GM18502 (cell line): ENCODE measurements at regions not wholly inside any gene's neighbourhood (a gene's known extent, or its start where the extent isn't known, plus 50 kb on each side); places are given as distances from the start of the nearest gene placed in this dataset.
"Not testable (repeated sequence)": the region's sequence is repeated elsewhere in the genome, so short reads cannot be mapped to it uniquely, and the experiment has no call there.

ENCODE experiments used
- ATAC-seq: cut with Tn5 transposase; IDR thresholded peaks from one replicate; pipeline ENCODE4 v1.9.1; 2021; ENCODE audit warnings: mild to moderate bottlenecking; ENCODE audit not compliant: unreplicated experiment, poor library complexity

DNA sequence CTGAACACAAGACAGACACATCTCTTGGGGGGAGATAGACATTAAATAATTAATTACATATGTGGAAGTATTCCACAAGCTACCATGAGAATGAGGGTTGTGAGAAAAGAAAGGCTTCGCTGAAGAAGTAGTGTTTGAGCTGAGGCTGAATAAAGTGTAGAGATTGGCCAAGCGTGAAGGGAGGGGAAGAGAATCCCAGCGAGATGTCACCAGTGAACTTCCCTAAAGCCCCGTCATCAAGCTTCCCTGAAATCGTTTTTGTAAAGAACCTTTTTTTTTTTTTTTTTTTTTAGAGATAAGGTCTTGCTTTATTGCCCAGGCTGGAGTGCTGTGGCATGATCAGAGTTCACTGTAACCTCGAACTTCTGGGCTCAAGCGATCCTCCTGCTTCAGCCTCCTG is 235.2 kb downstream of the KCNRG start:
- ATAC-seq: no peak

DNA sequence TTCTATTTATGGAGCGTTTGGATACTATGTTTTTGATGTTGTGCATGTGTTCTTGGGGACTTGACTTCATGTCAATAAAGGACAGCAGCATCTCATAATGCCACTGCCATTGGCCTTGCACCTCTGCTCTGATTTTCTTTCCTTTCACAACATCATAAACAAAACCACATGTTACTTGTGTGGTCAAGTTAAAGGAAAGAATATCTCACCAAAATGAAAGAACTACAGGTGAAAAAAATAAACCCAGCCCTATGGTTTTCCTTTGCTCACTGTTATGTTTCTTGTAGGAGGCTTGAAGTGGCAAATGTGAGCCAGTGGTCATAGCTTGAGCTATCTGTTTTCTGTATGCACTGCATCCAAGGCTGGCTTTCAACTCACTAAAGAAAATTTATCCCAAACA is 240.4 kb downstream of the KCNRG start:
- peak; percentile 40 for ATAC-seq

DNA sequence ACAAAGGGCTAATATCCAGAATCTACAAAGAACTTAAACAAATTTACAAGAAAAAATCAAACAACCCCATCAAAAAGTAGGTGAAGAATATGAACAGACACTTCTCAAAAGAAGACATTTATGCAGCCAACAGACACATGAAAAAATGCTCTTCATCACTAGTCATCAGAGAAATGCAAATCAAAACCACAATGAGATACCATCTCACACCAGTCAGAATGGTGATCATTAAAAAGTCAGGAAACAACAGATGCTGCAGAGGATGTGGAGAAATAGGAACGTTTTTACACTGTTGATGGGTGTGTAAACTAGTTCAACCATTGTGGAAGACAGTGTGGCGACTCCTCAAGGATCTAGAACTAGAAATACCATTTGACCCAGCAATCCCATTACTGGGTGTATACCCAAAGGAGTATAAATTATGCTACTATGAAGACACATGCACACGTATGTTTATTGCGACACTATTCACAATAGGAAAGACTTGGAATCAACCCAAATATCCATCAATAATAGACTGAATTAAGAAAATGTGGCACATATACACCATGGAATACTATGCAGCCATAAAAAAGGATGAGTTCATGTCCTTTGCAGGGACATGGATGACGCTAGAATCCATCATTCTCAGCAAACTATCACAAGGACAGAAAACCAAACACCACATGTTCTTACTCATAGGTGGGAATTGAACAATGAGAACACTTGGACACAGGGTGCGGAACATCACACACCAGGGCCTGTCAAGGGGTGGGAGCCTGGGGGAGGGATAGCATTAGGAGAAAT is 241.5 kb downstream of the KCNRG start:
- not testable (repeated sequence) for ATAC-seq

DNA sequence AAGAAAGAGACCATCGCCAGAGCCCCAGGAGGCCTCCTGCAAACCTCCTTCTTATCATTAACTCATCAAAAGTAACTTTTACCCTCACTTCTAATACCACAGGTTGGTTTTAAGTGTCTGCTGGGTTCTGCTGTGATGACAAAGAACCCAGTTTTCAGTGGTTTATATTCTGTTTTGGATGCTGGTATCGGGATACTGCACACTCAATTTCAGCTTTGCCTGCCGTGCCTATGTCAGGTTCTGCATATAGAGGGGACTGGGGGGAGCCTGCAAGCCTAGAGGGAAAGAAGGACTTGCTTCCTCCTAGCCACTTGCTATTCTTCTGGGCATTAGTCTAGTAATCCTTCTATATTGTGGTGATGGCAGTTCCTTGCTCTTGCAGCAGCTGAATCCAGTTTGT is 242.4 kb downstream of the KCNRG start:
- ATAC-seq: no peak

DNA sequence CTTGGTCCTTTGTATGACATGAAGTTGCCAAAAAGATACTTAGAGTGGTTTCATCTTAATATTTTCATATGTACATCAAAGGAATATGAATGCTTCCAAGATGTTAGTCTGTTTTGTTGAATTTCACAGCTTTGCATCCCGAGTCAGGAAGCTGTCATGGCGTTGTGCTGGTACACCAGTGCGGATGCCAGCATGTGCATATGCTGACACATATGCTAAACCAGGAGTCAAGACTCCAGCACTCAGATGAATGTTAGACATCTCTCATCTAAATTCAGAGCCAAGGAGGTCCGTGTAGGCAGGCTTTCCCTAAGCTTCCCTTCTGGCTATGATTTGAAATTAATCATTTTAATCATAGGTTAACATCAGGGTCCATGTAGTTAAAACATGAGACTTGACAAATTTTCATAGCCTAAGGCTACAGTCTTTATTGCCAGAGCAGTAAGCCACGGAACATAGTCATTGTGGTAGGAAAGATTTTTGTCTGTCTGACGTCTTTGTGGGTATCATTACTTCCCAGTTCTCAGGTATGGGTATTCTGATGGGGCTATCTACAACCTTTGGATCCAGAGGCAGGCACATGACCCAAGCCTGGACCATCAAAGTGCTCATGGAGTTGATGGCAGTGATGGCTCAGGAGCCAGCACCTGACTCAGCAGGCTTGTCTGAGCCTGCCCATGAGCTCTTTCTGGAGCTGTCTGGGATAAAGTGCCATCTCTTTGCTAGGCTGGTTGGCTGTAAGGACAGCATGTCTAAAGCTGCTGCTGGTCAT is 246.1 kb downstream of the KCNRG start:
- ATAC-seq: no peak

DNA sequence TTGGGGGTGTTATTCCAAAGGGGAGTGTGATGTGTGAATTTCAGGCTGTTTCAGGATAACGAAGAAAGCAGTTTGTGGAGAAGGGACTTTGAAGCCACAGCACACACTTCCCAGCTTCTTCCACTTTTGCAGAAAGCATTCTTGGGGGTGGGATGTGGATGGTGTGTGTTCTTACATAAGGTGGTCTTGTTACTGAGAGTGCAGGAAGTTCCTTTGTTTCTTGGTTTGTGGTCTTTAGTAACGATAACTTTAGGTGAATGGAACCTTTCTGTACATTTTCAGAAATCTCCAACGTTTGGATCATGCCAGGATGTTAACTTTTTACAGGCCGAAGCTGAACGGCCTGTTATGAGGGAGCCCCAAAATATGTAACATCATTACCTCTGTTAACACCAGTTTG is 251.8 kb downstream of the KCNRG start:
- ATAC-seq: no peak

DNA sequence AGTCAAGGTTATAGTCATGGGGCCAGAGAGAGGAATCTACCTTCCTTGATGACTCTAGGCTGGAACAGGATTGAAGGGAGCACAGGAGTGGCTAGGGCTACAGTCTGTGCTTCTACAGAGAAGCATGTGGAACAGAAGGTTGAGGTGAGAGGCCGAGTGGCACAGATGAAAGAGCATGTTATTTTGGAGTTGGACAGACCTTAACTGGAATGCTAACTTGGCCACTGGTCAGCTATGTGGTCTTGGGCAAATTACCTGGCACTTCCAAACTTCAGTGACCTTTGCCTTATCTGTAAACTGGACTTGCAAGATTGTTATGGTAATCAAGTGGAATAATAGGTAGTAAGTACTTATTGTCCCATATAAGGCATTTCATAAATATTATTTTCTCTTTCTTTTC is 252.7 kb downstream of the KCNRG start:
- ATAC-seq: no peak

DNA sequence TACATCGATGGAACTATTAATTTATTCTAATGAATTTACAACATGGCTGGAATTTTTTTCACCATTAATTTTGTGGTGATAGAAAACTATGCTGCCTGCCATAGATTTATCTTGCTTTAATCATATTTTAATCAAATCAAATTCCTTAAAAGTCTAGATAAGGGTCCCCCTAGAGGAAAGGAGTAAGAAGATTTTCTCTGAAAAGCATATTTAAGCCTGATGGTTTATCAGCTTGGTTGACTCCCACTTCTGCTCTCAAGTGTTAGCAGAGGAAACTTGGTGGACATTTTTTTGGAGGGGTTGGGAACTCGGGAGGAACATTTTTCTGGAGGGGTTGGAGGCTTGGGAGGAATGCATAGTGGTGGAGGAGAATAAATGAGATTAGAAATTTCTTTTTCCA is 253.3 kb downstream of the KCNRG start:
- ATAC-seq: no peak

DNA sequence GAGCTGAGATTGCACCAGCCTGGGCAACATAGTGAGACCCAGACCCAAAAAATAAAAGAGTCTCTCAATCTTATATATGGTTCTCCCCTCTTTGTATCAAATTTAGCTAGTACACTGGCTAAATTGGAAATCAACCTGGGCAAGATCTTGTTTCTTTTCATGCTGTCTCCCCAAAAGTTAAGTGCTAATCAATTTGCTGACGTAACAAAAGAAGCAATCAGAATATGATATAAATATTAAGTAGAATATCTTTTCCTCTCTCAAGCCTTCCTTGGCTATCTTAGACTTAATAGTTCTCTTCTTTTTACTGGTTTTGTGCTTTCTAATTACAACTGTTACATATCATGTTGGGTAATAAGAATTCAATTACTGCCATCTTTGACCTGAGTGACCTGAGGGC is 258.9 kb downstream of the KCNRG start:
- ATAC-seq: no peak

DNA sequence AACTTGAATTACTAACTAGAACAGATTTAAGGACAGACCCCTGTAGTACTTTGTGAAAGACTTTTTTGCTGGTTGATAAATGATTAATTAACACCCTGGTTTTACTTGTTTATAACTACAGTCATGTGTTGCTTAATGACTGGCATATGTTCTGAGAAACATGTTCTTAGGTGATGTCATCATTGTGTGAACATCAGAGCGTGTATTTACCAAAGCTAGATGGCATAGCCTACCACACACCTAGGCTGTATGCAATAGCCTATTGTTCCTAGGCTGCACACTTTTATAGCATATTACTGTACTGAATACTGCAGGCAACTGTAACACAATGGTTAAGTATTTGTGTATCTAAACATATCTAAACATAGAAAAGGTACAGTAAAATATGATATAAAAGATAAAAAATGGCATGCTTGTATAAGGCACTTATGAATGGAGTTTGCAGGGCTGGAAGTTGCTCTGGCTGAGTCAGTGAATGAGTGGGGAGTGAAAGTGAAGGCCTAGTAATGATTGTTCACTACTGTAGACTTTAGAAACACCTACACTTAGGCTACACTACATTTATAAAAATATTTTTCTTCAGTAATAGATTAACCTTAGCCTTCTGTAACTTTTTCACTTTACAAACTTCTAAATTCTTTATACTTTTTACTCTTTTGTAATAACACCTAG is 260.3 kb downstream of the KCNRG start:
- ATAC-seq: no peak

DNA sequence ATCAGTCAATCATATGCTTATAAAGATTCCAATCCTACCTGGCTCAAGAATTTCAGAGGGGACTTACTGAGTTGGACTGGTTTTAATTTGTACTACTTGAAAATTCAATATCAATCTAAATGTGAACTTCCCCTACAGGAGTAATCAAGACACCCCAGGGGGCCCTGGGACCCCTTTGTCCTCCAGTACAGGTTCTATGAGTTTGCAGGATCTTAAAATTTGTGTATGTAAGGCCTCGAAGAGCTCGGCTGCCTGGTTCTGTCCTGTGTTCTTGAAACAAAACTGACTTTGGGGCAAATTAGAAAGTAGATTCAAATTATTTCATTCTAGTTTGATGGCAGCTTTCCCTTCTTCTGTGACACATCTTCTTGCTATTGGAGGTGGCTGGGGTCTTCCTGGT is 261.3 kb downstream of the KCNRG start:
- ATAC-seq: no peak

DNA sequence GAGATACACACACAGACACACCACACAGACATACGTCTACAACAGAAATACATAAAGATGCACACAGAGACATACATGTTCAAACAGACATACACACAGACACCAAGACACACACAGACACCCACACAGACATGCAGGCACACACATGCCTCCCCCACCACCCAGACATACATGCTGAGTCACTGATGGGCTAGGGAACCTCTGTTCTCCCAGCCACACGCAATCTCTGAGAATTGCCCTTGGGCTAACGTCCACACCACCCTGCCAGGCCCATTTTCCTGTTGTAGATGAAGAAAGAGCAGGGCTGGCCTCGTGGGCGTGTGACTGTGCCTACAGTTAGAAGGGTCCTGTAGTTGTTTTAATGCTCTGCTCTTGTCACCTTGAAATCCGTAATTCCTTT is 261.9 kb downstream of the KCNRG start:
- ATAC-seq: no peak

DNA sequence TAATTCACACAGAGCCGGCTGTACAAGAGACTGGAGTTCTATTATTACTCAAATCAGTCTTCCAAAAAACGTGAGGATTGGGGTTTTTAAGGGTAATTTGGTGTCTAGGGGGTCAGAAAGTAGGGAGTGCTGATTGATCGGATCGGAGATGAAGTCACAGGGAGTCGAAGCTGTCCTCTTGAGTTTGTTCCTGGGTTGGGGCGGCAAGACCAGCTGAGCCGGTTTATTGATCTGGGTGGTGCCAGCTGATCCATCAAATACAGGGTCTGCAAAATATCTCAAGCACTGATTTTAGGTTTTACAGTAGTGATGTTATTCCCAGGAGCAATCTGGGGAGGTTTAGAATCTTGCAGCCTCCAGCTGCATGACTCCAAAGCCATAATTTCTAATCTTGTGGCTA is 262.7 kb downstream of the KCNRG start:
- no peak for ATAC-seq

DNA sequence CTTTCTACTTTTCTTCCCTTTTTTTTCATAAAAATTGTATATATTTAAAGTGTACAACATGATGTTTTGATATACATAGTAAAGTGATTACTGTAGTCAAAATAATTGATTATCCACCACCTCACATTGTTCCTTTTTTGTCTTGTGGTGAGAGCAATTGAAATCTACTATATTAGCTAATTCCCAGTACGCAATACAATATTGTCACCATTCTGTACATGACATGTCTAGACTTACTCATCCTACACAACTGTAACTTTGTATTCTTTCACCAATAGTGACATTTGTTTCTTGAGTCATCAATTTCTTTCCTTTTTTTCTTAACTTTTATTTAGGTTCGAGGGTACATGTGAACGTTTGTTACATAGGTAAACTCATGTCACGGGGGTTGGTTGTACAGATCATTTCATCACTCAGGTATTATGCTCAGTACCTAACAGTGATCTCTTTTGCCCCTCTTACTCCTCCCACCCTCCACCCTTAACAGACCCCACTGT is 265.2 kb downstream of the KCNRG start:
- ATAC-seq: no peak

DNA sequence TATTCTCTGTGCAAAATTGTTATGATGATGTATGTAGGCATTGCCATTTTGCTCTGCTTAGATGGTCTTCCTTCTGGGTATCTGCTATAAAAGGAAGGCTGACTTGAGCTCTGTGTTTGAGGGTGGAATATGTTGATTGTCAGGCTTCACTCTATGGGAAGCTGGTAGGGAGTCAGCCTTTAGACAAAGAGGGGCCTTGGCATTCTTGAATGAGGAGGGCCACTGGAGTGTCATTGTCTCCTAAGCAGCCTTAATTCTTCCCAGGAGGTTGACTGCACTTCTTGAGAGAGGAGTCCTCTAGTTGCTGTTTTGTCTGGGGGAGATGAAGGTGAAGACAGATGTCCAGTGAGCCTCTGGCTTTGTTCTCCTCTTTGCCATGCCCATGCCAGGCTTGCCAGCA is 266.8 kb downstream of the KCNRG start:
- ATAC-seq: no peak

DNA sequence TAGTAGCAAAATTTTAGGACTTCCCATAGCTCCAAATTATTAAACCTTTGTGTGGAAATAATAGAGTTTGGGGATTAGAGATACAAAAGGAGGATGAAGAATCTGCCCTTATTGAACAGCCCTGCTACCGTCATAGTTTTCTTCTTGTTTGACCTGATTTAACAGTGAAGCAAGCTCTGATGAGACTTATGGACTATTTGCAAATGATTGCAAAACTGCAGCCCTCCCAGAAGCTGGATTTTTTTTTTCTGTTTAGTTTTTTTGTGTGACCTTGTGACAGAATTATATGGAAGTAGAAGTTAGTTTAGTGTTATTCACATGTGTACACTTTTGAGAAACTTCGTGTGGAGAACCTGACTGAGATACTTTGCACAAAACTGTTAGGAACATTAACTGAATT is 267.8 kb downstream of the KCNRG start:
- ATAC-seq: no peak

DNA sequence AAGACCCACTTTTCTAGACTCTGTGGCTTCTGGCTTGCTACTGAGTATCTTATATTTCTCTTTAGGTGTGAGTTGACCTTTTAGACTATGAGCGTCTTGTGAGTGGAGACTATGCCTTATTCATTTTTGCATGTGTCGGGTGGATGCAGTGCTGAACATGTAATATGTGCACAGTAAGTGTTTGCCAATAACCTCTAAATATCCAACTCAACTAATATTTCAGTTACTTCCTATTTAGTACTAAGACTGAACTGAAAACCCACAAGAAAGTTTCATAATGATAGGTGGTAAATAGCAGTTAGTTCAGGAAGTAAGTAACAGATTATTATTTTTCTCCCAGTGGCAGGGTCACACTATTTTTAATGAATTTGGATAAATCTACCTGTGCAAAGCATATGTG is 269.3 kb downstream of the KCNRG start:
- peak; percentile 81 for ATAC-seq

DNA sequence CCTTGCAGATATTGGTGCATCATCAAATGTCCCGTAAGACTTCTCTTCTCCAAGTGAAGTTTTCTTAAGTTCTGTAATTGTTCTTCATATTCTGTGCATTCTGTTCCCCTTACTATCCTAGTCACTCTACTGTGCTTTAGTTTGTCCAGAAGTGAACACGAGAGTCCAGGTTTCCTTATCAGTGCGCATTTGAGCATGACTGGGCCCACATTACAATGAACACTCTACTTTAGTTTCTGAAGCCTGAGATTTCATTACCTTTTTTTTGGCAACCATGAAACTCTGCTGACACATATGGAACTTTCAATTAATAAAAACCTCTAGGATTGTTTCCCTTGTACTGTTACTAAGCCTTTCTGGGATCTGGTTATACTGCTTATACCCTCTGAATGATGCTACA is 270.0 kb downstream of the KCNRG start:
- no peak for ATAC-seq

DNA sequence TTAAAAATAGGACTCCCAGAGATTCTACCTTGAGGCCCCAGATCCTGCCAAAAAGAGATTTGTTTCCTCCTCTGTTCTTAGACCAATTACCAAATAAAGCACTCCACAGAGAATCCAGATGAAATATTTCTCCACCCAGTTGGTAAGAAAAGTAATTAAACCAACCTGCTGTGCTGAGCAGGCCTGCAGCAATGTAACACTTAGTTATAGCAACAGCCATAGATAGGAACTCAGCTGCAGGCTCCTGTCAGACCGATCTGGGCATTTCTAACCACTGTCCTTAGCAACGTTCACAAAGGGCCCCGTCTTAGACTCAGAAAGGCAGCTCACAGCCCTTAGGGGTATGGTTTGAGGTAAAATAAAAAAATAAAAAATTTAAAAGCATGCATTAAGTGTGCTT is 271.1 kb downstream of the KCNRG start:
- no peak for ATAC-seq

DNA sequence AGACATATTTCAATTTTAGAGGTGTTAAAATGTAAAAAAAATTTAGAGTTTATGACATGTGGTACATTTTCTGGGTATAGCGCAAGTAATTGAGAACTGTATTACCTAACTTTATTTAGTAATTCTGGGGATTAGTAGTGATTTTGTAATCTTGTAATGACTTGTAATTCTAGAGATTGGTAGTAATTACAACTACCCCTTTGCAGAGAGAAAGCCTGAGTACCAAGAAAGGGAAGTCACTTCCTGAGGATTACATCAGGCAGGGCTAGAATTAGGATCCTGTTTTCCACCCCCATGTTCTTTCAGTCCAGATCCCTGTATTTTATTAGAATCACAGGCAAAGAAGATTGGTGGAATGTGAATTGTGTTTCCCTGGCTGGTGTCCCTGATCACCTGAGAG is 274.9 kb downstream of the KCNRG start:
- no peak for ATAC-seq

DNA sequence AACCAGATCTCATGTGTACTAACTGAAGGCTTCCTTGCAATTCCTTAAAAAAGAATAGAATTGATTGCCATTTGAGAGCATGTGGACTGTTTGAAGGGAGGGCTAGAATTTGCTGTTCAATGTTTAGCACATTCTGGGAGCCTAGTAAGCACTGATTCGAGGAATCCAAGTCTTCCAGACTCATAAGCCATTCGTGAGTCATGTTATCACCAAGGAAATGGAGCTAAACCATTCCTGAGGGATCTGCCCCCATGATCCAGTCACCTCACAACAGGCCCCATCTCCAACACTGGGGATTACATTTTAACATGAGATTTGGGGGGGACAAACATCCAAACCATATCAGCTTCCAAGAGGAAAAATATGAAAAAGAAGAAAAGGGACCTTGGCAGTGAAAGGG is 276.4 kb downstream of the KCNRG start:
- ATAC-seq: no peak
